ENCODE measurements at regions not wholly inside any gene's neighbourhood (a gene's known extent, or its start where the extent isn't known, plus 50 kb on each side); places are given as distances from the start of the nearest gene placed in this dataset.

GRCh38 chr21:32162727-32163320 lies 116.0 kb downstream of the MIS18A start:
- TF ChIP-seq CTCF (IDR thresholded peaks at IDR 0.05) (no peak), EP300 (IDR thresholded peaks at IDR 0.05) (no peak)
